Endodermal cell (in vitro differentiated cells): ENCODE measurements at regions not wholly inside any gene's neighbourhood (a gene's known extent, or its start where the extent isn't known, plus 50 kb on each side); places are given as distances from the start of the nearest gene placed in this dataset.

ENCODE experiments used
- DNase-seq: peaks from one replicate; pipeline ENCODE4 v3.0.0-alpha.2; 2017
- H3K27ac ChIP-seq: 2 replicates; pipeline ENCODE4 v1.5.1; 2013; ENCODE audit warnings: mild to moderate bottlenecking, low read depth, low read length, moderate library complexity
- H3K27me3 ChIP-seq: 2 replicates; pipeline ENCODE4 v1.6.1; 2013; ENCODE audit warnings: mild to moderate bottlenecking, low read length, moderate library complexity; ENCODE audit not compliant: insufficient read depth, control insufficient read depth, poor library complexity, severe bottlenecking
- H3K36me3 ChIP-seq: 2 replicates; pipeline ENCODE4 v1.7.0; 2013; ENCODE audit warnings: mild to moderate bottlenecking, low read length, moderate library complexity; ENCODE audit not compliant: control insufficient read depth, insufficient read depth
- H3K4me1 ChIP-seq: one replicate; pipeline ENCODE4 v1.7.0; 2013; ENCODE audit warnings: low read length; ENCODE audit not compliant: control insufficient read depth, insufficient read depth
- H3K4me3 ChIP-seq: 2 replicates; pipeline ENCODE4 v1.5.1; 2013; ENCODE audit warnings: mild to moderate bottlenecking, low read length, moderate library complexity
- H3K9ac ChIP-seq: 2 replicates; pipeline ENCODE4 v1.6.1; 2013; ENCODE audit warnings: mild to moderate bottlenecking, low read length, moderate library complexity; ENCODE audit not compliant: poor library complexity, severe bottlenecking; ENCODE audit errors: extremely low read depth
- H3K9me3 ChIP-seq: 2 replicates; pipeline ENCODE4 v1.6.1; 2013; ENCODE audit warnings: mild to moderate bottlenecking, low read length, moderate library complexity; ENCODE audit not compliant: control insufficient read depth
- H3K27ac Mint-ChIP-seq: 2 replicates; pipeline ENCODE4 v1.8.0; 2020; ENCODE audit warnings: mixed read lengths
- H3K27me3 Mint-ChIP-seq: 2 replicates; pipeline ENCODE4 v1.8.0; 2021; ENCODE audit warnings: mild to moderate bottlenecking, mixed read lengths; ENCODE audit not compliant: insufficient read depth
- H3K36me3 Mint-ChIP-seq: 2 replicates; pipeline ENCODE4 v1.8.0; 2020; ENCODE audit warnings: low read depth, mixed read lengths
- H3K4me1 Mint-ChIP-seq: 2 replicates; pipeline ENCODE4 v1.8.0; 2020; ENCODE audit warnings: mixed read lengths
- H3K4me3 Mint-ChIP-seq: 2 replicates; pipeline ENCODE4 v1.8.0; 2020; ENCODE audit warnings: mild to moderate bottlenecking, moderate library complexity, mixed read lengths
- H3K9me3 Mint-ChIP-seq: 2 replicates; pipeline ENCODE4 v1.8.0; 2020; ENCODE audit warnings: mild to moderate bottlenecking, mixed read lengths
- CTCF ChIP-seq: fragments of 200-600 bp; sonication (generic); conservative IDR thresholded peaks from 2 replicates; pipeline ENCODE4 v1.5.0; 2021; ENCODE audit warnings: antibody characterized with exemption, mild to moderate bottlenecking
- WGBS, 2 experiments: methylation state at CpG; one replicate each; pipeline versions ENCODE4 v1.1.5 to v1.1.7; 2013; ENCODE audit warnings: missing lambda C conversion rate in 2 of 2, mixed read lengths in 1 of 2; ENCODE audit not compliant: insufficient coverage in 1 of 2, insufficient read length in 1 of 2; 5-methylcytosine and 5-hydroxymethylcytosine counted together

- no peak overlapping the region for H3K9ac ChIP-seq
- no peak overlapping the region for H3K4me3 Mint-ChIP-seq
- no peaks in the 10 kb centered on the region for H3K27me3 Mint-ChIP-seq
- no peaks in the 10 kb centered on the region for H3K27me3 ChIP-seq
- H3K9me3 Mint-ChIP-seq: no peaks in the 10 kb centered on the region
- WGBS, 2 experiments: 93% methylated on average over 1 of the region's 1 CpG; no CpG with 5 or more reads in 1 of the 2 experiments
- no peak overlapping the region for H3K4me3 ChIP-seq
- H3K27ac ChIP-seq: no peak overlapping the region
- peaks cover 2% of the 10 kb centered on the region for H3K9me3 ChIP-seq
- no peak overlapping the region for H3K27ac Mint-ChIP-seq
- peaks cover 35% of the 10 kb centered on the region for H3K36me3 Mint-ChIP-seq
- no peak for TF ChIP-seq CTCF
- peaks cover 3% of the 10 kb centered on the region for H3K4me1 ChIP-seq
- DNase-seq: no peak
- H3K4me1 Mint-ChIP-seq: peaks cover 20% of the 10 kb centered on the region
- peaks cover 29% of the 10 kb centered on the region for H3K36me3 ChIP-seq
Measured at GRCh38 chr14:71714225-71714624, 218.0 kb upstream of the RGS6 start.

DNA sequence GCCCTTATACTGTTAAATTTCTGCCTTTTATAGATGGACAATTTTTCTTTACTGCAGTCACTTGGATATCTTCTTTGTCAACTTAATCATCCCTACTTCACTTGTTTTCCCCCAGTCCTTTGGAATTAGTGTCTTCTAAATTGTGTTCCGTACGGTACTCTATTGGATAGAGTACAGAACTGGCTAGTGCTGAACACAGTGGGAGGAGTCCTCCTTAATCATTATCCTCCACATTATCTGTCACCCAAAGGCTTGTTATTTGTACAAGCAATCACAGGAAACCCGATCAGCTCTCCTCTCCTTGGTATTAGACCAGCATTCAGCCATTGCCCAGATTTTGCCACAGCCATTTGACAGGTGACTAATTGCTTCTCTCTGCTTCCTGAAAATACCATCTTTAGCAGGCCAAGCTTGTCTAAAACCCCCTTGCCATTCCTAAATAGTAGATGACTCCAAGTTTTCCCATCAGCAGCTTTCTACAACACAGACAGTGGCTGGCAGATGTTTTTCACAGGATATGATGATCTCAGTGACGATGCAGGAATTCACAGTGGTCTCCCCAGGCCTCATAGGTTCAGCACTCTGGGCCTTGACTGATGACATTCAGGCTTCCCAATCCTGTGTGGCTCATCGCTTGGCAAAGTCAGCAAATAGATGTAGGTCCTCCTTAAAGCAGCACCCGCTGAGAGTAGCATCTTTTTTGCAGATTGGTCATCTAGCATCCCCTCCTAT lies 216.0 kb upstream of the RGS6 start:
- peaks cover 3% of the 10 kb centered on the region for H3K4me1 ChIP-seq
- no peak overlapping the region for H3K4me3 ChIP-seq
- H3K9me3 ChIP-seq: peaks cover 6% of the 10 kb centered on the region
- 92 to 98% methylated on average over 6 of the region's 6 CpGs for WGBS, 2 experiments
- H3K9me3 Mint-ChIP-seq: peaks cover 6% of the 10 kb centered on the region
- DNase-seq: no peak
- H3K27me3 Mint-ChIP-seq: no peaks in the 10 kb centered on the region
- no peak overlapping the region for H3K9ac ChIP-seq
- H3K4me3 Mint-ChIP-seq: no peak overlapping the region
- no peak overlapping the region for H3K27ac ChIP-seq
- H3K27ac Mint-ChIP-seq: no peak overlapping the region
- H3K4me1 Mint-ChIP-seq: peaks cover 17% of the 10 kb centered on the region
- peaks cover 30% of the 10 kb centered on the region for H3K36me3 Mint-ChIP-seq
- H3K27me3 ChIP-seq: no peaks in the 10 kb centered on the region
- no peak for TF ChIP-seq CTCF
- H3K36me3 ChIP-seq: peaks cover 38% of the 10 kb centered on the region

GRCh38 chr14:71720978-71721624 lies 211.1 kb upstream of the RGS6 start:
- H3K4me1 ChIP-seq: peaks cover 3% of the 10 kb centered on the region
- TF ChIP-seq CTCF: peak; percentile 90
- peak; percentile 89 for DNase-seq
- H3K36me3 ChIP-seq: peaks cover 55% of the 10 kb centered on the region
- Mint-ChIP-seq H3K27ac (no peak overlapping the region), H3K4me3 (no peak overlapping the region), H3K27me3 (no peaks in the 10 kb centered on the region), H3K9me3 (peaks cover 6% of the 10 kb centered on the region), H3K36me3 (peaks cover 44% of the 10 kb centered on the region), H3K4me1 (peaks cover 12% of the 10 kb centered on the region)
- H3K27ac ChIP-seq: no peak overlapping the region
- H3K9ac ChIP-seq: no peak overlapping the region
- H3K9me3 ChIP-seq: peaks cover 6% of the 10 kb centered on the region
- H3K4me3 ChIP-seq: no peak overlapping the region
- WGBS, 2 experiments: 72 to 87% methylated on average over 3 to 9 of the region's 9 CpGs
- no peaks in the 10 kb centered on the region for H3K27me3 ChIP-seq
